LNCAP (cell line): ENCODE measurements at regions not wholly inside any gene's neighbourhood (a gene's known extent, or its start where the extent isn't known, plus 50 kb on each side); places are given as distances from the start of the nearest gene placed in this dataset.

Experiments used
- TF ChIP-seq, protein P1 (sequence below): fragments of 450-650 bp; IDR thresholded peaks from 2 replicates; pipeline ENCODE4 v1.5.1; 2017; ENCODE audit warnings: mild to moderate bottlenecking

DNA sequence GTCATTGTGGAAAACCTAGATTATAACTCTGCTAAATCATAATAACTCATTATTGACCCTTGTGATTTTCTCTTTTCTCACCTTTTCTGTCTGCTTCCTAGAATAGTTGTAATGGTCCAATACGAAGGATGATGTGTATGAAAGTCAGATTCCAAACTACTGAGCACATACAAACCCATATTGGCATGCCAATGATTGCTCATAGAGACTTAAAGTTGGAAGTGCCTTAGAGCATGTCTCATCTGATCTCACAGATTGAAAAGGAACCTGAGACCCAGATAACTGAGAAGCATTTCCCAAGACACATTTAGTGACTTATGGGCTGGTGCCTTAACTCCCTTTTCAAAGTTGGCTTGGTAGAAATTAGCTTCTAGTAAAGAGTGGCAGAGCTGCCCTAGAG, 594.3 kb downstream of the REEP3 start:
- TF ChIP-seq, protein P1, sequence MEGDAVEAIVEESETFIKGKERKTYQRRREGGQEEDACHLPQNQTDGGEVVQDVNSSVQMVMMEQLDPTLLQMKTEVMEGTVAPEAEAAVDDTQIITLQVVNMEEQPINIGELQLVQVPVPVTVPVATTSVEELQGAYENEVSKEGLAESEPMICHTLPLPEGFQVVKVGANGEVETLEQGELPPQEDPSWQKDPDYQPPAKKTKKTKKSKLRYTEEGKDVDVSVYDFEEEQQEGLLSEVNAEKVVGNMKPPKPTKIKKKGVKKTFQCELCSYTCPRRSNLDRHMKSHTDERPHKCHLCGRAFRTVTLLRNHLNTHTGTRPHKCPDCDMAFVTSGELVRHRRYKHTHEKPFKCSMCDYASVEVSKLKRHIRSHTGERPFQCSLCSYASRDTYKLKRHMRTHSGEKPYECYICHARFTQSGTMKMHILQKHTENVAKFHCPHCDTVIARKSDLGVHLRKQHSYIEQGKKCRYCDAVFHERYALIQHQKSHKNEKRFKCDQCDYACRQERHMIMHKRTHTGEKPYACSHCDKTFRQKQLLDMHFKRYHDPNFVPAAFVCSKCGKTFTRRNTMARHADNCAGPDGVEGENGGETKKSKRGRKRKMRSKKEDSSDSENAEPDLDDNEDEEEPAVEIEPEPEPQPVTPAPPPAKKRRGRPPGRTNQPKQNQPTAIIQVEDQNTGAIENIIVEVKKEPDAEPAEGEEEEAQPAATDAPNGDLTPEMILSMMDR: no peak

DNA sequence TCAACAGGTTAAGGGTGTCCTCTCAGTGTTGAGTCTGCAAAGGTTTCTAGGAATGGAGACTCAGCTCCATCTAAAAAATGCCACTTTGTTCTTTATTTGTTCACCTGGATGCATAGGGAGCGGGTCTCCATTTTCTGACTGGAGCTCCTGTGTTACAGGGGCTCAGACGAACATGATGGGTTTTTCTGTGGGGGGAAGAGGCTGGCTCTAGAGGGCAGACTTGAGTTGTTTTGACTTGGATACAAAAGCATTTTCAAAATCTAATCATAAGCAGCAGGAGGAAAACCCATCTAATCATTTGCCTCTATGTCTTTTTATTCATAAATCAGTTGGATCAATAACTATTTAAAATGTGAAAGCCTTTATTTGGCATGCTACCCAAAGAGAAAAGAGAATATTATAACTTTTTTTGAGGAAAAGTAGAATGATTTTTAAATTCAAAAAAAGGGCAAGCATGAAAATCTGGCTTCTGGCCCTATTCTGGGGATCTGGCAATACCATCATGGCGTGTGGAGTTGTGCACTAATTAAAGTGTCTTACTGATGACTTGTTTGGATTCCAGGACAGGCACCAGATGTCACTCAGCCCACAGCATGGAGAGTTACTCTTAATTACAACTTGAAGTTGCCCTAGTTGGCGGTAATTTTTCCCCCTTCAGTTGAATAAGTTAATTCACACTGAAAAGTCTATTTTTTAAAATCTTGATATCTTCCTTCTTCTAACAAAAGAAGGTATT, 594.9 kb downstream of the REEP3 start:
- TF ChIP-seq, protein P1: peak; percentile 52

DNA sequence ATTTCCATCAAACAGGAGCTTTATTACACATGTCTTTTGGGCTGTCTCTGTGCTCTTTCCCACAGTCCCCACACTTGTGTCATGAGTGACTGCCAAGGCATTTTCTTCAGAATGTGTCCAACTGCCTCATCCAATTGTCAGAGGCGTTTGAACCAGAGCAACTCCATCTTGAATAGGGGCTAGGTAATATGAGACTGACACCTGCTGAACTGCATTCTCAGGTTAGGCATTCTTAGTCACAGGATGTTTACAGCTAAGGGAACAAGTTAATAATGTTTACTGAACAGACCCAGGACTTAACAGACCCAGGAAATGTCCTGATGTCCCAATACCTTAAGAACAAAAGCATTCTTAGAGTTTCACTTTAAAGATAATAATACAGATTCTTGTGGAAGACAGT, 595.5 kb downstream of the REEP3 start:
- TF ChIP-seq, protein P1: no peak

DNA sequence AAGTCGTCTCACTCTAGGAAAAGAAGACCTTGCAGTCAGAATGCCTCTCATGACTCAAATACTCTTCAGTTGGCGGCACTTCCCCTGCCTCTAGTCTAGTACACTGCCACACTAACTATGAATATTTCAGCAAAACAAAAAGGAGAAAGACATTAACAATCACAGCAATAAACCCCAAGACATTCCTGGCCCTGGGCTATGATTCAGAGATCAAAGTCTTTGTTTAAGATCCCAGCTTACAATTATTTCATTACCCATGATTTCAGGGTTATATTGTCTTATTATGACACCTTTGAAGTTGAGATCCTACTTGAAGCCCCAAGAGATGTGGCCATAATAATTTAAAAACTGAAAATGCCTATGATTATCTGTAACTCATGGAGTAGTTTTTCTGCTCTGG, 597.5 kb downstream of the REEP3 start:
- TF ChIP-seq, protein P1: no peak

DNA sequence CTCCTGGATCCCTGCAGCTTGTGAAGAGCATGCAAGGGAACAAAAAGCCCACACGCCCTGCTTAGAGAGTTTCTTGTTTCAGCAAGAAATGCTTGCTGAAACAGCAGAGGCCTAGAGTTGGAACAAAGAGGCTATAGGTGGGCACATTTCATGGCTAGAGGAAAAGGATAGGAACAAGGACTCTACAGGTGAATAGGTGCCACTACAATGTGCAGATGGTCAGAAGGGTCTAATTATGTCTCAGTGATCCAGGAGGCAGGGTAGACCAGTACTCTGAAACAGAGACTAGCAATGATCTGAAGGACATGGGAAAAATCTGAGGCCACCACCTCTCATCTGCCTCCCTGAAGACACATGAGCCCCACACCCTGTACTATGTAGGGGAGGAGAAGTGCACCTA, 609.0 kb downstream of the REEP3 start:
- TF ChIP-seq, protein P1: no peak

DNA sequence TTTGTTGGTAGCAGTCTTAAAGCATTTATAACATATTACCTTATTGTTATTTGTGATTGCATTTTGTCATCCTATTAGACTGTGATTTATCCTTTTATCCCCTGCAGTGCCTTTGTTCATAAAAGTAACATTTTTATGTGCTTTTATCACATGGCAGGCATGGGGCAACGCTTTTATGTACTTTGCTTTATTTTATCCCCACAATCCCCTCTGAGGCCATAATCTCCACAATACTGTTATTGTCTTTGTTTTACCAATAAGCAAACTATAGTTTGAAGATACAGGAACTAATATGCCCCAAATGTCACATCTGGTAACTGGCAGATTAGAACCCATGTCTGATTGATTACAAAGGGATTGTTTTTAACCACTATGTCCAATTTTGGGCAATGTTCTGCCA, 613.5 kb downstream of the REEP3 start:
- TF ChIP-seq, protein P1: no peak

DNA sequence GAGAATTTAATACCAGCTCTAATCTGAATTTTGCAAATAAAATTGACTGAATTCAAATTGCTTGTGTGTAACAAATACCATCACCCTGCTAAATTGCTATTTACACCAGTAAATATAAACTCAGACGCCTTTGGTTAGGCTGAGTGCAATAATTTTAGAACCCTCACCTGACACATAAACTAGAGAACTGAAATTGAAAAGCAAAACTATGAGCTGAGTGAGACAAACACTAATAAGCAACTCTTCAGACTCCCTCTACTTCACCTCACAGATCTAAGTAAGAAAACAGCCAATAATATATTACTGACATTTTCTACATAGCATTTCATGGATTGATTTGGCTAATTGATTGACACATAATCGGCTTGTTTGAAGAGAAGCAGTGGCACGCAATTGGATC, 621.2 kb downstream of the REEP3 start:
- TF ChIP-seq, protein P1: no peak

DNA sequence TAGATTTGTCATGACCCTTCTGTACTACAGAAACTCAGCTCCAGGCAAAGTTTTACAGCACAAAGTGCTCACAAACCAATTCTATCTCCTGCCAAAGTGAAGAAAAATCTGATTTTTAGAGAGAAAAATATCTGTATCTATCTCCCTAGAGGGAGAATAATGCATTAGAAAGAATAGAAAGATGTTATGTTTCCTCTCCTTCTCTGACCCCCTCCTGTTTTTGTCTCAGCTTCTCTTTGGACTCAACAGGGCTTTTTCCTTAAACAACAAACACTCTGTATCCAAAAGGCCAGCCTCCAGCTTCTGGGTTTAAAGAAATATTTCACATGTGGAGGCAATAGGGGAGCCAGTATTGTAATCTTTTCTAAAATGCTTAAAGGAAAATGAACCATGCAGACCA, 627.4 kb downstream of the REEP3 start:
- TF ChIP-seq, protein P1: no peak
